Pancreas (tissue), 10 donors: ENCODE measurements at regions not wholly inside any gene's neighbourhood (a gene's known extent, or its start where the extent isn't known, plus 50 kb on each side); places are given as distances from the start of the nearest gene placed in this dataset.

ENCODE experiments used
- ATAC-seq, 4 donors: fragments of 200-7000 bp; cut with Tn5 transposase; one replicate each; pipeline versions ENCODE4 v1.8.0 to v1.9.1; 2020; ENCODE audit warnings: mild to moderate bottlenecking in 4 of 4, moderate library complexity in 4 of 4
- DNase-seq, 6 donors: peaks; one replicate each; pipeline ENCODE4 v3.0.0-alpha.2; 2020
- FAIRE-seq: peaks from 2 replicates; lab custom pipeline; 2012; peaks lifted over from hg19 to GRCh38; lab: Jason Lieb, UNC
- H3K27ac ChIP-seq, 4 donors: fragments of 200-600 bp; sonication (generic); 1 replicate in 3 of 4; 2 replicates in 1 of 4; pipeline versions ENCODE4 v1.5.0 to v1.8.0; 2020
- H3K27me3 ChIP-seq, 4 donors: fragments of 200-600 bp; one replicate each; pipeline ENCODE4 v1.8.0; 2021
- H3K36me3 ChIP-seq, 3 donors: fragments of 200-600 bp; sonication (generic) in 1 of 3; one replicate each; pipeline versions ENCODE4 v1.5.0 to v1.8.0; 2020 to 2021
- H3K4me1 ChIP-seq, 3 donors: fragments of 200-600 bp; one replicate each; pipeline ENCODE4 v1.8.0; 2021
- H3K4me3 ChIP-seq, 4 donors: fragments of 200-600 bp; sonication (generic) in 2 of 4; one replicate each; pipeline versions ENCODE4 v1.5.0 to v1.8.0; 2020 to 2021
- H3K9me3 ChIP-seq, 4 donors: fragments of 200-600 bp; one replicate each; pipeline ENCODE4 v1.8.0; 2021
- WGBS, 2 donors: extraction: QIAGEN DNeasy Blood & Tissue Kit; methylation state at CpG; one replicate each; pipeline ENCODE4 v1.1.7; 2013; 5-methylcytosine and 5-hydroxymethylcytosine counted together
- intact Hi-C, 3 donors: fragments of 100-400 bp; cut with DNase I; formaldehyde crosslinking; loops; one replicate each; pipeline versions ENCODE4 v1.11.1 to v1.14.2; 2022
- TF ChIP-seq, protein P1 (sequence below), 4 donors: fragments of 200-600 bp; sonication (generic) in 3 of 4; IDR thresholded peaks; one replicate each; pipeline versions ENCODE4 v1.5.0 to v1.8.0; 2021; ENCODE audit warnings: antibody characterized with exemption in 4 of 4
- donor health status: healthy with polysubstance abuse.
- donor health status: DM: no; HTN: no; CAD: no; lungs with moderate emphysema.
- donor health status: DM: no; HTN: no; CAD: no.
- donor health status: control.
- donor health status: control.
- donor health status: Bipolar disorder and iron deficiency.
- donor health status: DM: yes; HTN: yes; CAD: no.
- donor health status: DM: no; HTN: no; CAD: no.
- donor health status: DM: no; HTN: no; CAD: no.
- donor health status: DM: yes; HTN: yes; CAD: no.

DNA sequence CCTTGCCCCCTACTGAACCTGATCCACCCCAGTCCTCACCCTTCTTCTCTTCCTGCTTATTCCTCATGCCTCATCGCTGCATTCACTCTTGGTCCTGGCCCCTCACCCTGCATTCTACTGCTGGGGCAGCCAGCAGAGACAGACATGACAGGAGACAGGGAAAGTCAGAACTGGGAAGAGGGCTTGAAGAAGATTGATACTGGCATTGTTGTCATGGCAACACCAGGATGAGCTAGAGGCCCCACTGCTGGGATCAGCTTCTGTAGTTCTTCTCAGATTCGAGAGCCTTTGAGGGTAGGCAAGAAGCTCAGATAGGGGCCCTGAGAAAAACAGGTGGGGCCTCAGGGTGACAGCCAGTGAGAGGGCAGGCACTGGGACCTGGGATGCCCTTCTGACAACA is 264.3 kb downstream of the MIAT start:
- Histone ChIP-seq H3K9me3 (no peaks in the 10 kb centered on the region), H3K27ac (no peak overlapping the region), H3K4me3 (no peak overlapping the region), H3K36me3 (no peaks in the 10 kb centered on the region), H3K4me1 (no peaks in the 10 kb centered on the region), H3K27me3 (no peaks in the 10 kb centered on the region)
- FAIRE-seq, result no peak
- intact Hi-C loops, result no loop called here
- no peak for DNase-seq
- WGBS, 2 donors, result 50 to 60% methylated on average over 2 of the region's 2 CpGs
- ATAC-seq, result no peak
- TF ChIP-seq, protein P1, sequence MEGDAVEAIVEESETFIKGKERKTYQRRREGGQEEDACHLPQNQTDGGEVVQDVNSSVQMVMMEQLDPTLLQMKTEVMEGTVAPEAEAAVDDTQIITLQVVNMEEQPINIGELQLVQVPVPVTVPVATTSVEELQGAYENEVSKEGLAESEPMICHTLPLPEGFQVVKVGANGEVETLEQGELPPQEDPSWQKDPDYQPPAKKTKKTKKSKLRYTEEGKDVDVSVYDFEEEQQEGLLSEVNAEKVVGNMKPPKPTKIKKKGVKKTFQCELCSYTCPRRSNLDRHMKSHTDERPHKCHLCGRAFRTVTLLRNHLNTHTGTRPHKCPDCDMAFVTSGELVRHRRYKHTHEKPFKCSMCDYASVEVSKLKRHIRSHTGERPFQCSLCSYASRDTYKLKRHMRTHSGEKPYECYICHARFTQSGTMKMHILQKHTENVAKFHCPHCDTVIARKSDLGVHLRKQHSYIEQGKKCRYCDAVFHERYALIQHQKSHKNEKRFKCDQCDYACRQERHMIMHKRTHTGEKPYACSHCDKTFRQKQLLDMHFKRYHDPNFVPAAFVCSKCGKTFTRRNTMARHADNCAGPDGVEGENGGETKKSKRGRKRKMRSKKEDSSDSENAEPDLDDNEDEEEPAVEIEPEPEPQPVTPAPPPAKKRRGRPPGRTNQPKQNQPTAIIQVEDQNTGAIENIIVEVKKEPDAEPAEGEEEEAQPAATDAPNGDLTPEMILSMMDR (IDR thresholded peaks at IDR 0.05), result no peak

DNA sequence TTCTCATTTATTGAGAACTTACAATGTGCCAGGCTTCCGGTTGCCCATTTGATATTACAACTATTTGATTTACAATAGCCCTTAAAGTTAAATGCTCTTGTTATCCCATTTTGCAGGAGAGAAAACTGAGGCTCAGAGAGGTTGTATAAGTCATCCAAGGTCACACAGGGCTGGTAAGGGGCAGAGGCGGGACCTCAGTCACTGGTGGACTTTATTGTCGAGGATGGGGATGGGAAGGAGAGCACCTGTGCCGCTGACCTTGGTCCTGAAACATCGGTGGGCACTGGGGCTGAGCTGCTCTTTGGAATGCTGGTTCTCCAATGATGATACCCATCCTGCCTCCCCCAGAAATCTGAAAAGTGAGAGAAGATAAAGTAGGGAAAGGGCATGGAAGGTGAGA is 265.4 kb downstream of the MIAT start:
- intact Hi-C loops, result no loop called here
- Histone ChIP-seq H3K36me3 (no peaks in the 10 kb centered on the region), H3K27ac (no peak overlapping the region), H3K9me3 (no peaks in the 10 kb centered on the region), H3K4me1 (no peaks in the 10 kb centered on the region), H3K27me3 (no peaks in the 10 kb centered on the region), H3K4me3 (no peak overlapping the region)
- no peak for DNase-seq
- WGBS, 2 donors, result 25 to 29% methylated on average over 5 of the region's 5 CpGs
- ATAC-seq, result no peak
- FAIRE-seq, result no peak
- TF ChIP-seq, protein P1 (IDR thresholded peaks at IDR 0.05), result no peak

DNA sequence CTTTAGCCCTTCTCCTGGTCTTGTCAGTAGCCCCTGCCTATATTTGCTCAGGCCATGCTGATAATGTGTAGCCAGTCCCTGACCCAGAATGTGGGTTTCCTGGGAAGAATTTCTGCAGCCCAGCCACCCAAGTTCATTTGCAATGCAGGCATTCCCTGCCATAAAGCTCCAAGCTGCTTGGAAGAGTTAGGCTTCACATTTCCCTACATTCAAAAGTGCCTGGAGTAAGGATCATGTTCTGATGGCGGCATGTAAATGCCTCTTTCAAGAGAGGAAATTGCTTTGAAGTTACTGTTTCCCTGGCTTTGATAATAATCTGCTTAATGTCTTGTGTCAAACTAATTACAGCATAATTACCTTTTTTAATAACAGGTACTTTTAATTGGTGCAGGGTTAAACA is 266.1 kb downstream of the MIAT start:
- TF ChIP-seq, protein P1 (IDR thresholded peaks at IDR 0.05), result no peak
- WGBS, 2 donors, result 57 to 61% methylated on average over 1 of the region's 1 CpG
- DNase-seq, result no peak
- H3K9me3 ChIP-seq, result no peaks in the 10 kb centered on the region
- H3K27ac ChIP-seq, result no peak overlapping the region
- intact Hi-C loops, result no loop called here
- H3K36me3 ChIP-seq, result no peaks in the 10 kb centered on the region
- H3K4me3 ChIP-seq, result no peak overlapping the region
- H3K27me3 ChIP-seq, result no peaks in the 10 kb centered on the region
- no peak for ATAC-seq
- FAIRE-seq, result no peak
- H3K4me1 ChIP-seq, result no peaks in the 10 kb centered on the region

DNA sequence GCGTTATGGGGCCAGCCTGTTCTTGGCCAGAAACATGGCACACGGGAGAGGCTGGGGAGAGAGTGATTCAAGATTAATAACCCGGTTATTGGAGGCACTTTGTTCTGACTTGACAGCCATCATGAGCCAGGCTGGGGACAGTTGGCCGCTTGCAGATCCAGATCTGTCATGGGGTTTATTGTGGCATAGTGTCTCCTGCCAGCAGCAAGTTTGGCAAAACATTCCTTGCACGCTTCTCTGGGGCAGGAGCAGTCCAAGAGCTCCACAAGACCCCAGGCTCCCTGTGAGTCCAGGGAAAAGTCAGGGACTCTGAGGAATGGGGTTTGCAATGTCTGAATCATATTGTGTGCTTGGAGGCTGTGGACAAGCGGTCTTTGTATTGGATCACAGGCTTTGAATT is 270.4 kb downstream of the MIAT start:
- Histone ChIP-seq H3K36me3 (no peaks in the 10 kb centered on the region), H3K4me1 (no peaks in the 10 kb centered on the region), H3K27ac (no peak overlapping the region), H3K4me3 (no peak overlapping the region), H3K9me3 (no peaks in the 10 kb centered on the region), H3K27me3 (no peaks in the 10 kb centered on the region)
- FAIRE-seq (no peak), DNase-seq (no peak), ATAC-seq (peak in 1 of 4 donors; percentile 9)
- TF ChIP-seq, protein P1 (IDR thresholded peaks at IDR 0.05), result no peak
- WGBS, 2 donors, result 43 to 48% methylated on average over 6 of the region's 6 CpGs
- intact Hi-C loops, result no loop called here

DNA sequence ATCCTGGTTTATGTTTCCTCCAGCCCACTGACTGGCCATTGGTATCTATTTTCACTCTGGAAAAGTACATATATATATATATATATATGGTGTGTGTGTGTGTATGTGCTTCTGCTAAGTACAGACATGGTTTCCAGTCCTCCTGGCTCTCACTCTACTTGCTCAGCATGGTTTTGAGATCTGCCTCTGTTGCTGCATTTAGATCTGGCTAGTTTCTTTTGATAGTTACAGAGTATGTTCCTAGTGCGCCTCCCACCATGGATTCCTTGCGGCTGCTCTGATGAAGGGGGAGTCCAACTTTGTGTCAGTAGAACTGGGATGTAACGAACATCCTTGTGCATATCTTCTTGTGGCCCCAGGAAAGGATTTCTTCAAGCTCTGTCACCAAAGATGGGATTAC is 274.1 kb downstream of the MIAT start:
- ATAC-seq (no peak), FAIRE-seq (no peak), DNase-seq (no peak)
- no peak overlapping the region for H3K4me3 ChIP-seq
- no peaks in the 10 kb centered on the region for H3K4me1 ChIP-seq
- intact Hi-C loops, result no loop called here
- H3K27ac ChIP-seq, result no peak overlapping the region
- no peaks in the 10 kb centered on the region for H3K9me3 ChIP-seq
- TF ChIP-seq, protein P1 (IDR thresholded peaks at IDR 0.05), result no peak
- no peaks in the 10 kb centered on the region for H3K36me3 ChIP-seq
- no peaks in the 10 kb centered on the region for H3K27me3 ChIP-seq
- WGBS, 2 donors, result 89 to 92% methylated on average over 3 of the region's 3 CpGs
